LNCAP (cell line): ENCODE measurements at regions not wholly inside any gene's neighbourhood (a gene's known extent, or its start where the extent isn't known, plus 50 kb on each side); places are given as distances from the start of the nearest gene placed in this dataset.

Source experiments
- TF ChIP-seq, protein P1 (sequence below): fragments of 450-650 bp; IDR thresholded peaks from 2 replicates; pipeline ENCODE4 v1.5.1; 2017; ENCODE audit warnings: mild to moderate bottlenecking

DNA sequence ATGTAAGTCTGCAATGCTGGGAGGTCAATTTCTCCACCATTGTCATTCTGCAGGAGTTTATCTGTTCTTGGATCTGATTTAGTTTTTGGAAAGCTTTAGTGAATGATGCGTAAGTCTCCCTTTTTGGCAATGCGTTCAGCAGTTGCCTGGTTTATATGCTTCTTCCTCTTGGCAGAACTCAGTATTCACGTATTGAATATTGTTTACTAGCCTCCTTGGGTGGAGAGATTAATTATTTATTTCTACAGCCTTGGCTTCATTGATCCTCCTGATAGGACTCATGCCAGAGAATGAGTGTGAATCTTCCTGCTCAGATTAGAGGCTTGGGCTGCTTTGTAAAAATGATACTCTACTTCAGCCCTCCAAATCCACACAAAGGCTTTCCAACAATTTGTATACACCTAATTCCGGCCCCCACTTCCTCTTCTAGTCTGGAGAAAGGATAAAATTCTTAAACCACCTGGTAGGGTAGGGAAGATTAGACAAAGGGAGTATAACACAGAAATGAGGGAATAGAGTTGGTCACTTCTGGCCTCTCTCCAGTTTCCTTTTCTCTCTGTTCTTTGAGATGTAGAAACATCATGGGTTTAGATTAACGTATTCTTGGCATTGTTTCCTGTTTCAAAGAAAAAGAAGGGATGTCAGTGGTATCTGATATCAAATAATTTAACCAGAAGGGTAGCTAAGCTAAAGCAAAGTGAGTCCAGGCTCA, 929.8 kb downstream of the KCNJ2 start:
- TF ChIP-seq, protein P1, sequence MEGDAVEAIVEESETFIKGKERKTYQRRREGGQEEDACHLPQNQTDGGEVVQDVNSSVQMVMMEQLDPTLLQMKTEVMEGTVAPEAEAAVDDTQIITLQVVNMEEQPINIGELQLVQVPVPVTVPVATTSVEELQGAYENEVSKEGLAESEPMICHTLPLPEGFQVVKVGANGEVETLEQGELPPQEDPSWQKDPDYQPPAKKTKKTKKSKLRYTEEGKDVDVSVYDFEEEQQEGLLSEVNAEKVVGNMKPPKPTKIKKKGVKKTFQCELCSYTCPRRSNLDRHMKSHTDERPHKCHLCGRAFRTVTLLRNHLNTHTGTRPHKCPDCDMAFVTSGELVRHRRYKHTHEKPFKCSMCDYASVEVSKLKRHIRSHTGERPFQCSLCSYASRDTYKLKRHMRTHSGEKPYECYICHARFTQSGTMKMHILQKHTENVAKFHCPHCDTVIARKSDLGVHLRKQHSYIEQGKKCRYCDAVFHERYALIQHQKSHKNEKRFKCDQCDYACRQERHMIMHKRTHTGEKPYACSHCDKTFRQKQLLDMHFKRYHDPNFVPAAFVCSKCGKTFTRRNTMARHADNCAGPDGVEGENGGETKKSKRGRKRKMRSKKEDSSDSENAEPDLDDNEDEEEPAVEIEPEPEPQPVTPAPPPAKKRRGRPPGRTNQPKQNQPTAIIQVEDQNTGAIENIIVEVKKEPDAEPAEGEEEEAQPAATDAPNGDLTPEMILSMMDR = no peak

DNA sequence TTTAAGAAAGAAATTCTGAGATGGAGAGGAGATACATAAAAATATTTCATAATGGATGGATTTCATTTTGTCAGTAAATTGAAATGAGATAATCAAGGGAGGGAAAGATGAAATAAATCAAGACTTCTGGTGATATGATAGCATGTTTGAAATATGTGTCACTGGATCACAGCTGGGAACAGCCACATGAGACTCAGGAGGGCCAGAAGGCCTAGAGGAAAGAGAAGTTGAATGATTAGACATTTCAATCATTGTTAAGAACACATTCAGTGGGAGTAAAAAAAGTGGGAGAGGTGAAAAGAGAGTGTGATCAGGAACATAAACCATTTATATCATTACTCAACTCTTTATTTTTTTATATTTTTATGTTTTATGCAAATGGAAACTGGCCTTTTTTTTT, 933.4 kb downstream of the KCNJ2 start:
- TF ChIP-seq, protein P1 = no peak

- TF ChIP-seq, protein P1 = no peak
Measured at GRCh38 chr17:71104225-71104624, 934.9 kb downstream of the KCNJ2 start.

DNA sequence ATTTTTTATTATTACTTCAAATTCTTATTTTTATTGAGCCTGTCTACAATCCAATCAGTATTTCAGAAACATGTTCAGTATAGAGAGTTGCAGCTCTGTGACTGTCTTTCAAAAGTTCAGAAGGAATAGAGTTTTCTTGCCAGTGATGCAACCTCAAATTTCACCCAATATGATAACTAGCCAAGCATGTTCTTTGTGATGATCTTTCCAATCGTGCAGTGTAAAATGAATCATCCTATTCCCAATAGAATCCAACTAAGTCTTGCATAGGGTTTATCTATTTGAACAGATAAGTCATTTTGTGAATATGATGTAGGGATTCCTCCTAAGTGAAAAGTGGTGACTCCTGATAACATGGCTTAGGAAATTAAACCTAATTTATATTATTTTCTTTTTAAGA, 937.8 kb downstream of the KCNJ2 start:
- TF ChIP-seq, protein P1 = no peak

DNA sequence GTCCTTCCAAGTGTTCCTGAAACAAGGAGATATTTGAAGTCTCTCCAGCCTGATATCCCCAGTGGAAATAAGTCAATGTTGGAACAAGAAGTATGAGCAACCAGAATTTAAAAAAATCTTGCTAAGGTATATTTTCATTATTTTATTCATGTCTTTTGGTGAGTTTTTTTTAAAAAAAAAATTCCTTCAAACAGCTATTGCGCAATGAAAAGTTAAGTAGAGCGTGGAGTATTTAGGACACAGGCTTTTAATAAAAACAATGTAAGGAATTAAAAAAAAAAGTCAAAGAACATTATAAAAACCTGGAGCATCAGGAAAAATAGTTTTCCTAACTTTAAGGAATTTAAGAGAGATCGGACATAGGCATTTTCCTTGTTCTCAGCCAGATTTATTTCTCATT, 940.4 kb downstream of the KCNJ2 start:
- TF ChIP-seq, protein P1 = no peak

DNA sequence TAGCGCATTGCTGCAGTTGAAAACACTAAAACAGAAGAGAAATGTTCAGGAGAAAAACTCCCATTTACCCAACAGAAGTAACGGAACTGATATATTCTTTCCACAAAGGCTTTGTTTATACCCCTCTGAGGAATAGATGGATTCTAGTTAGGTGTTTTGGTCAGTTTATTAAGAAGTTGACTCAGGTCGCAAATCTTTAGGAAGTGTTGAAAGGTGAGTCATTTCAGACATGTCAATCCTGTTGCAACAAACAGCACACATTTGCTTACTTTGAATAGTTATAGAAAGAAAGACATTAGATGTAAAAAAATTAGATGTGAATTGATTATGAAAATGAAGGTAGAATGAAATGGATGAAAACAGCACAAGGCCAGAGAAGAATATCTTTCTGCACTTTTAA, 941.0 kb downstream of the KCNJ2 start:
- TF ChIP-seq, protein P1 = no peak

DNA sequence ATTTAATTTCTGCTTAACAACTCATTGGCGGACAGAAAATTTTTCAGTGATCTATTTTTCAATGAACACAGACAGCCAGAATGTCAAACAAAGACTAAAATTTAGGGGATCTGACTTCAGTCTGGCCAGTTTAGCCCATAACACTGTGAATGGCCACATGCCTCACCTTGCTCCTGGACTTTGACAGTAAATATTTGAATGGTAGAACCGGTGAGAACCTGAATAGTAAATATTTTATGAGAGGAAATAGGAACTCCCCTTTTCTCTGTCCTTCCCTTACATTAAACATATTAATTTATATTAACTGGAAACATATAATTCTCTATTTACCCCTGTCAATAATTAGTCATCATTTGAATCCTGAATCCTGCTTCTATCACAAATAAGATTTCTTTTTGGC, 942.1 kb downstream of the KCNJ2 start:
- TF ChIP-seq, protein P1 = no peak

GRCh38 chr17:71111934-71112333, 942.6 kb downstream of the KCNJ2 start:
- TF ChIP-seq, protein P1 = no peak
